ENCODE measurements at regions not wholly inside any gene's neighbourhood (a gene's known extent, or its start where the extent isn't known, plus 50 kb on each side); places are given as distances from the start of the nearest gene placed in this dataset.

DNA sequence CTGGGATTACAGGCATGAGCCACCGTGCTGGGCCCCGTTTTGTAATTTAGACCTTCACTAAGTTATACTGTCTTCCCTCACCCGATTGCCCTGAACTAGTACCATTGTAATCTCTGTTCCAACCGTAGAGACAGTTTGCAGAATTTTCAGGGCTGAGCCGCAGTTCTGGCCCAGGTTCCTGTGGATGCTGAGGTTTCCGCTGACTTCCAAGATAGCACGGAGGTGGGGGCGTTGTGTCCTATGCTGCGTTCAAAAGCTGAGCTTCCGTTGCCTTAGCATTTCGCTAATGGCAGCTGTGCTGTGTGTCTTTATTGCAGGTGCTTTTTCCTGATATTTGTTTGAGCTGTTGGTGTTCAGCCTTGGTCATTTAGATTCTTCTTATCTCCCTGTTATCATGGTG lies 137.0 kb downstream of the SOX4 start:
- TF ChIP-seq GATA2 (IDR thresholded peaks at IDR 0.05; ENCODE audit: low read depth, low read length) (no peak), GATA3 (IDR thresholded peaks at IDR 0.05; ENCODE audit: low read depth, low read length) (no peak)
